ENCODE measurements at regions not wholly inside any gene's neighbourhood (a gene's known extent, or its start where the extent isn't known, plus 50 kb on each side); places are given as distances from the start of the nearest gene placed in this dataset.

DNA sequence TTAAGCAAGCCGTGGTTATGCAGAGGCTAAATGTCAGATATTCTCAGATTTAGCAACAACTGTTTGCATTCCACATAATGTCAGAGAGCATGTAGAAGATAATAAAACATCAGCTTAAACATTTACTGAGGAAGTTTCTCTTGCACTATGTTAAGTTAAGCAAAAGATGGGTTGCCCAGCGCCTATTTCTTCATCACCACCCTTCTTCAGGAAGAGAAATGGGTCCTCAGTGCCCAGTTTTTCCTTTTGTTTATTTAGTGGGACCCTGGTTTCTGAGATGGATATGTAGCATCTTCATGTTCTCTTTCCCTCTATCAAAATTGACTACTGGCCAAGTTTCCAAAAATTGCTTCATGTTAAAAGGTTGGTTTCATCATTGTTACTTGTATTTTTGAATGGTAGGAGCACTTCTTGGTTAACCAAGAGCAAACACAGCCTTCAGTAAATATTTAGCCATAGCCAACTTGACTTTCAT is 356.8 kb downstream of the RFC3 start:
- Mint-ChIP-seq H3K36me3 (ENCODE audit: insufficient read depth in 1 of 3, low read depth in 3 of 3) (no peaks in the 10 kb centered on the region), H3K9me3 (no peaks in the 10 kb centered on the region), H3K4me3 (no peak overlapping the region), H3K27ac (no peak overlapping the region), H3K27me3 (ENCODE audit: low read depth) (no peaks in the 10 kb centered on the region; the same call in 1 of the 2 replicates), H3K4me1 (peaks cover 12 to 18% of the 10 kb centered on the region in 2 experiments)
- Histone ChIP-seq H3T11ph (ENCODE audit: low read length) (no peak overlapping the region), H3K27me3 (ENCODE audit: insufficient read depth, low read length) (no peaks in the 10 kb centered on the region), H3K79me2 (ENCODE audit: insufficient read depth, low read length) (no peaks in the 10 kb centered on the region), H3K18ac (ENCODE audit: insufficient read length, low read depth, low read length) (no peak overlapping the region), H4K91ac (ENCODE audit: insufficient read length, low read depth, low read length) (no peak overlapping the region), H3K9ac (ENCODE audit: extremely low read depth, insufficient read length, low read length) (no peak overlapping the region), H3K27ac (ENCODE audit: insufficient read length, low read depth, low read length) (no peak overlapping the region), H4K8ac (replicated peaks; ENCODE audit: insufficient read length, low read depth, low read length) (no peak overlapping the region), H2BK5ac (ENCODE audit: insufficient read length, low read length) (no peak overlapping the region), H4K5ac (ENCODE audit: insufficient read length, low read depth, low read length) (no peak overlapping the region), H3K4ac (ENCODE audit: low read depth, low read length) (no peak overlapping the region), H2AFZ (ENCODE audit: low read length) (no peak overlapping the region), H3K14ac (ENCODE audit: insufficient read depth, low read length) (no peak overlapping the region), H3K4me2 (ENCODE audit: insufficient read depth, insufficient read length, low read length) (no peak overlapping the region), H4K20me1 (ENCODE audit: control insufficient read depth, insufficient read depth, insufficient read length) (no peaks in the 10 kb centered on the region), H3K23me2 (ENCODE audit: insufficient read length, low read depth, low read length, poor library complexity, severe bottlenecking) (no peaks in the 10 kb centered on the region), H3K23ac (ENCODE audit: insufficient read length, low read depth, low read length) (no peak overlapping the region), H3K4me1 (ENCODE audit: insufficient read depth, low read length) (no peaks in the 10 kb centered on the region), H2BK12ac (ENCODE audit: insufficient read length, low read depth, low read length) (no peak overlapping the region), H3K79me1 (ENCODE audit: insufficient read depth, low read depth, low read length, poor library complexity, severe bottlenecking) (no peaks in the 10 kb centered on the region), H2BK120ac (ENCODE audit: low read depth, low read length, poor library complexity, severe bottlenecking) (no peak overlapping the region), H3K56ac (ENCODE audit: insufficient read length, low read depth, low read length) (no peak overlapping the region), H2BK15ac (ENCODE audit: low read depth, low read length) (no peak overlapping the region), H2BK20ac (ENCODE audit: low read depth, low read length, poor library complexity, severe bottlenecking) (no peak overlapping the region), H3K9me3 (ENCODE audit: control insufficient read depth, low read depth, low read length) (no peaks in the 10 kb centered on the region), H2AK5ac (ENCODE audit: insufficient read length, low read length) (no peak overlapping the region)
- no CpG with 5 or more reads among the region's 2 CpGs for WGBS (ENCODE audit: extremely low coverage, insufficient read length, low lambda C conversion rate)
- DNase-seq = no peak
- TF ChIP-seq, protein P1, sequence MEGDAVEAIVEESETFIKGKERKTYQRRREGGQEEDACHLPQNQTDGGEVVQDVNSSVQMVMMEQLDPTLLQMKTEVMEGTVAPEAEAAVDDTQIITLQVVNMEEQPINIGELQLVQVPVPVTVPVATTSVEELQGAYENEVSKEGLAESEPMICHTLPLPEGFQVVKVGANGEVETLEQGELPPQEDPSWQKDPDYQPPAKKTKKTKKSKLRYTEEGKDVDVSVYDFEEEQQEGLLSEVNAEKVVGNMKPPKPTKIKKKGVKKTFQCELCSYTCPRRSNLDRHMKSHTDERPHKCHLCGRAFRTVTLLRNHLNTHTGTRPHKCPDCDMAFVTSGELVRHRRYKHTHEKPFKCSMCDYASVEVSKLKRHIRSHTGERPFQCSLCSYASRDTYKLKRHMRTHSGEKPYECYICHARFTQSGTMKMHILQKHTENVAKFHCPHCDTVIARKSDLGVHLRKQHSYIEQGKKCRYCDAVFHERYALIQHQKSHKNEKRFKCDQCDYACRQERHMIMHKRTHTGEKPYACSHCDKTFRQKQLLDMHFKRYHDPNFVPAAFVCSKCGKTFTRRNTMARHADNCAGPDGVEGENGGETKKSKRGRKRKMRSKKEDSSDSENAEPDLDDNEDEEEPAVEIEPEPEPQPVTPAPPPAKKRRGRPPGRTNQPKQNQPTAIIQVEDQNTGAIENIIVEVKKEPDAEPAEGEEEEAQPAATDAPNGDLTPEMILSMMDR (conservative IDR thresholded peaks at IDR 0.05) = no peak

All from H9 (cell line).